K562 (cell line): ENCODE measurements at regions not wholly inside any gene's neighbourhood (a gene's known extent, or its start where the extent isn't known, plus 50 kb on each side); places are given as distances from the start of the nearest gene placed in this dataset.

Experiments
- ELK1 ChIP-seq: sonication (generic); formaldehyde crosslinking; IDR thresholded peaks from 2 replicates; pipeline ENCODE4 v1.8.1; 2022; ENCODE audit warnings: missing genetic modification reagents
- SMC3 ChIP-seq: conservative IDR thresholded peaks from 2 replicates; pipeline ENCODE4 v1.6.1; 2011; ENCODE audit warnings: low read depth, low read length, improper control_type of control experiment; ENCODE audit not compliant: insufficient read depth

- TF ChIP-seq SMC3 (no peak), ELK1 (CRISPR knock-in tag) (no peak)
Observed at GRCh38 chr15:95447486-95447885, 883.0 kb upstream of the NR2F2 start.
